ENCODE measurements at regions not wholly inside any gene's neighbourhood (a gene's known extent, or its start where the extent isn't known, plus 50 kb on each side); places are given as distances from the start of the nearest gene placed in this dataset.
"Not testable (repeated sequence)": the region's sequence is repeated elsewhere in the genome, so short reads cannot be mapped to it uniquely, and the experiment has no call there.

- Histone ChIP-seq H3K79me2 (ENCODE audit: insufficient read depth, low read length) (no peaks in the 10 kb centered on the region), H3K4ac (ENCODE audit: low read depth, low read length) (no peak overlapping the region), H3K14ac (ENCODE audit: insufficient read depth, low read length) (no peak overlapping the region), H2AK5ac (ENCODE audit: insufficient read length, low read length) (no peak overlapping the region), H4K91ac (ENCODE audit: insufficient read length, low read depth, low read length) (no peak overlapping the region), H3K18ac (ENCODE audit: insufficient read length, low read depth, low read length) (no peak overlapping the region), H2AFZ (ENCODE audit: low read length) (no peak overlapping the region), H3K27me3 (ENCODE audit: insufficient read depth, low read length) (no peaks in the 10 kb centered on the region), H2BK120ac (ENCODE audit: low read depth, low read length, poor library complexity, severe bottlenecking) (no peak overlapping the region), H2BK15ac (ENCODE audit: low read depth, low read length) (no peak overlapping the region), H3K27ac (ENCODE audit: insufficient read length, low read depth, low read length) (no peak overlapping the region), H3K4me1 (ENCODE audit: insufficient read depth, low read length) (peaks cover 3% of the 10 kb centered on the region; the same call in 1 of the 2 replicates), H4K5ac (ENCODE audit: insufficient read length, low read depth, low read length) (no peak overlapping the region), H2BK12ac (ENCODE audit: insufficient read length, low read depth, low read length) (no peak overlapping the region), H3K9ac (ENCODE audit: extremely low read depth, insufficient read length, low read length) (no peak overlapping the region), H4K20me1 (ENCODE audit: control insufficient read depth, insufficient read depth, insufficient read length) (no peaks in the 10 kb centered on the region), H3K4me2 (ENCODE audit: insufficient read depth, insufficient read length, low read length) (no peak overlapping the region), H2BK5ac (ENCODE audit: insufficient read length, low read length) (no peak overlapping the region), H3T11ph (ENCODE audit: low read length) (no peak overlapping the region), H4K8ac (replicated peaks; ENCODE audit: insufficient read length, low read depth, low read length) (no peak overlapping the region), H2BK20ac (ENCODE audit: low read depth, low read length, poor library complexity, severe bottlenecking) (no peak overlapping the region), H3K9me3 (ENCODE audit: control insufficient read depth, low read depth, low read length) (no peaks in the 10 kb centered on the region), H3K79me1 (ENCODE audit: insufficient read depth, low read depth, low read length, poor library complexity, severe bottlenecking) (no peaks in the 10 kb centered on the region), H3K23me2 (ENCODE audit: insufficient read length, low read depth, low read length, poor library complexity, severe bottlenecking) (no peaks in the 10 kb centered on the region), H3K23ac (ENCODE audit: insufficient read length, low read depth, low read length) (no peak overlapping the region), H3K56ac (ENCODE audit: insufficient read length, low read depth, low read length) (no peak overlapping the region)
- peaks cover 18 to 21% of the 10 kb centered on the region in 2 experiments for H3K9me3 Mint-ChIP-seq
- peaks cover 9 to 19% (median 10%) of the 10 kb centered on the region in 3 experiments for H3K36me3 Mint-ChIP-seq (ENCODE audit: insufficient read depth in 1 of 3, low read depth in 3 of 3)
- DNase-seq, result no peak
- no peak overlapping the region; a peak in 1 of 5 replicates for H3K4me3 Mint-ChIP-seq
- TF ChIP-seq CTCF (conservative IDR thresholded peaks at IDR 0.05), result no peak
- no CpG with 5 or more reads among the region's 2 CpGs for WGBS (ENCODE audit: extremely low coverage, insufficient read length, low lambda C conversion rate)
- H3K27me3 Mint-ChIP-seq (ENCODE audit: low read depth), result peaks cover 35% of the 10 kb centered on the region
- peaks cover 38 to 43% of the 10 kb centered on the region in 2 experiments for H3K4me1 Mint-ChIP-seq
- H3K27ac Mint-ChIP-seq, result no peak overlapping the region
Measured at GRCh38 chr12:3428631-3429030, 62.4 kb upstream of the PRMT8 start.

GRCh38 chr12:3429523-3429922, 61.5 kb upstream of the PRMT8 start:
- no CpG with 5 or more reads among the region's 5 CpGs for WGBS (ENCODE audit: extremely low coverage, insufficient read length, low lambda C conversion rate)
- H2AK5ac ChIP-seq (ENCODE audit: insufficient read length, low read length); H4K8ac ChIP-seq (replicated peaks; ENCODE audit: insufficient read length, low read depth, low read length); H2BK5ac ChIP-seq (ENCODE audit: insufficient read length, low read length); H3T11ph ChIP-seq (ENCODE audit: low read length); H3K27ac Mint-ChIP-seq; H2BK20ac ChIP-seq (ENCODE audit: low read depth, low read length, poor library complexity, severe bottlenecking); H3K14ac ChIP-seq (ENCODE audit: insufficient read depth, low read length); H4K91ac ChIP-seq (ENCODE audit: insufficient read length, low read depth, low read length); H4K20me1 ChIP-seq (ENCODE audit: control insufficient read depth, insufficient read depth, insufficient read length); H3K56ac ChIP-seq (ENCODE audit: insufficient read length, low read depth, low read length); H3K18ac ChIP-seq (ENCODE audit: insufficient read length, low read depth, low read length); H3K4me1 ChIP-seq (ENCODE audit: insufficient read depth, low read length); H3K9ac ChIP-seq (ENCODE audit: extremely low read depth, insufficient read length, low read length); H2BK15ac ChIP-seq (ENCODE audit: low read depth, low read length); H3K9me3 ChIP-seq (ENCODE audit: control insufficient read depth, low read depth, low read length); H3K23ac ChIP-seq (ENCODE audit: insufficient read length, low read depth, low read length); H3K27me3 ChIP-seq (ENCODE audit: insufficient read depth, low read length); H3K23me2 ChIP-seq (ENCODE audit: insufficient read length, low read depth, low read length, poor library complexity, severe bottlenecking); H2BK120ac ChIP-seq (ENCODE audit: low read depth, low read length, poor library complexity, severe bottlenecking); H3K79me2 ChIP-seq (ENCODE audit: insufficient read depth, low read length); H3K79me1 ChIP-seq (ENCODE audit: insufficient read depth, low read depth, low read length, poor library complexity, severe bottlenecking); H3K27ac ChIP-seq (ENCODE audit: insufficient read length, low read depth, low read length); H2BK12ac ChIP-seq (ENCODE audit: insufficient read length, low read depth, low read length); H3K4ac ChIP-seq (ENCODE audit: low read depth, low read length); DNase-seq; H2AFZ ChIP-seq (ENCODE audit: low read length); H3K4me2 ChIP-seq (ENCODE audit: insufficient read depth, insufficient read length, low read length); H3K4me3 Mint-ChIP-seq; H4K5ac ChIP-seq (ENCODE audit: insufficient read length, low read depth, low read length): not testable (repeated sequence)
- Mint-ChIP-seq H3K27me3 (ENCODE audit: low read depth) (peaks cover 32% of the 10 kb centered on the region), H3K4me1 (peaks cover 38 to 47% of the 10 kb centered on the region in 2 experiments), H3K9me3 (peaks cover 18 to 21% of the 10 kb centered on the region in 2 experiments), H3K36me3 (ENCODE audit: insufficient read depth in 1 of 3, low read depth in 3 of 3) (peaks cover 9 to 19% (median 10%) of the 10 kb centered on the region in 3 experiments)
